Naive thymus-derived CD8-positive, alpha-beta T cell (primary cell): ENCODE measurements at regions not wholly inside any gene's neighbourhood (a gene's known extent, or its start where the extent isn't known, plus 50 kb on each side); places are given as distances from the start of the nearest gene placed in this dataset.
"Not testable (repeated sequence)": the region's sequence is repeated elsewhere in the genome, so short reads cannot be mapped to it uniquely, and the experiment has no call there.

Source experiments
- ATAC-seq, 2 donors: fragments of 150-1000 bp; cut with Tn5 transposase in 1 of 2; sonication (Bioruptor Pico), chemical (Tn5 transposase) in 1 of 2; 1 replicate in 1 of 2; 2 replicates in 1 of 2; pipeline ENCODE4 v1.10.0; 2021; ENCODE audit warnings: mild to moderate bottlenecking in 2 of 2, moderate library complexity in 2 of 2
- POLR2A ChIA-PET: fragments of 350-600 bp; sonication (Branson Sonifier 250); formaldehyde crosslinking; loops from one replicate; lab custom pipeline; 2021; ENCODE audit warnings: antibody characterized with exemption; lab: Charles Lee
- DNase-seq, 10 donors: peaks; one replicate each; pipeline versions ENCODE4 v3.0.0 to v3.0.0-alpha.2; 2020 to 2022
- H3K27ac Mint-ChIP-seq, 10 donors: one replicate each; pipeline ENCODE4 v1.8.0; 2020 to 2022; ENCODE audit warnings: mild to moderate bottlenecking in 10 of 10, mixed read lengths in 10 of 10, moderate library complexity in 4 of 10, inconsistent platforms in 1 of 10
- H3K27me3 Mint-ChIP-seq, 5 donors: one replicate each; pipeline ENCODE4 v1.8.0; 2021 to 2022; ENCODE audit warnings: mixed read lengths in 5 of 5
- H3K36me3 Mint-ChIP-seq, 3 donors: one replicate each; pipeline ENCODE4 v1.8.0; 2020 to 2022; ENCODE audit warnings: mixed read lengths in 3 of 3, mild to moderate bottlenecking in 2 of 3, inconsistent platforms in 1 of 3
- H3K4me1 Mint-ChIP-seq, 4 donors: one replicate each; pipeline ENCODE4 v1.8.0; 2021 to 2022; ENCODE audit warnings: mixed read lengths in 4 of 4
- H3K4me3 Mint-ChIP-seq, 10 donors: one replicate each; pipeline ENCODE4 v1.8.0; 2020 to 2022; ENCODE audit warnings: mild to moderate bottlenecking in 10 of 10, mixed read lengths in 10 of 10, moderate library complexity in 6 of 10, inconsistent platforms in 1 of 10
- H3K9me3 Mint-ChIP-seq, 9 donors: one replicate each; pipeline ENCODE4 v1.8.0; 2020 to 2022; ENCODE audit warnings: mixed read lengths in 9 of 9, mild to moderate bottlenecking in 3 of 9, inconsistent platforms in 1 of 9, moderate library complexity in 1 of 9

- H3K9me3 Mint-ChIP-seq, H3K4me1 Mint-ChIP-seq, DNase-seq, POLR2A ChIA-PET, H3K27me3 Mint-ChIP-seq, ATAC-seq, H3K27ac Mint-ChIP-seq, H3K36me3 Mint-ChIP-seq, H3K4me3 Mint-ChIP-seq: not testable (repeated sequence)
These were observed 233.7 kb upstream of the NETO1 start for GRCh38 chr18:73101491-73101890.

DNA sequence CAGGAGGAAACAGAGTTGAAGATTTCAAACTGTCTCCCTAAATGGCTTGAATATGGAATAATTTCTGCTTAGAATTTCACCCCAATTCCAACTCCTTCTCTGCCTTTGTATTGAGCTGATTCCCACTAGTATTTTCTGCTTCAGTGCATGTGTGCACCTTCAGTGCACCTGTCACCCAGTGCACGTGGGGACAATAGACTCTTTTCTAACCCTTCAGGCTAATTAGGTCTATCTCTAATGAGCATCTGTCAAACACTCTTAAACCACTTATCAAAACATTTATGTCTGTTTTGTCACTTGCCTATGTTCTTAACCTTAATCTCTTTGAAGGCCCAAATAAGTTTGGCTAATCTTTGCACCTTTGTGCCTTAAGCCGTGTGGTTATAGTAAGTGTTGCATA is 232.0 kb upstream of the NETO1 start:
- Mint-ChIP-seq H3K27ac (no peak overlapping the region), H3K4me3 (no peak overlapping the region), H3K27me3 (peaks cover 0 to 2% (median 0%) of the 10 kb centered on the region in 5 donors), H3K9me3 (peaks cover 0 to 8% (median 2%) of the 10 kb centered on the region in 9 donors), H3K4me1 (no peaks in the 10 kb centered on the region), H3K36me3 (no peaks in the 10 kb centered on the region)
- no peak for ATAC-seq
- no peak for DNase-seq
- POLR2A ChIA-PET = no interaction called here

- H3K27ac Mint-ChIP-seq = no peak overlapping the region
- no peaks in the 10 kb centered on the region for H3K36me3 Mint-ChIP-seq
- no peak overlapping the region for H3K4me3 Mint-ChIP-seq
- no peak for DNase-seq
- no peaks in the 10 kb centered on the region for H3K27me3 Mint-ChIP-seq
- POLR2A ChIA-PET = no interaction called here
- H3K9me3 Mint-ChIP-seq = peaks cover 0 to 30% (median 13%) of the 10 kb centered on the region in 9 donors
- no peak for ATAC-seq
- no peaks in the 10 kb centered on the region for H3K4me1 Mint-ChIP-seq
These were observed 226.0 kb upstream of the NETO1 start for GRCh38 chr18:73093687-73094250.

DNA sequence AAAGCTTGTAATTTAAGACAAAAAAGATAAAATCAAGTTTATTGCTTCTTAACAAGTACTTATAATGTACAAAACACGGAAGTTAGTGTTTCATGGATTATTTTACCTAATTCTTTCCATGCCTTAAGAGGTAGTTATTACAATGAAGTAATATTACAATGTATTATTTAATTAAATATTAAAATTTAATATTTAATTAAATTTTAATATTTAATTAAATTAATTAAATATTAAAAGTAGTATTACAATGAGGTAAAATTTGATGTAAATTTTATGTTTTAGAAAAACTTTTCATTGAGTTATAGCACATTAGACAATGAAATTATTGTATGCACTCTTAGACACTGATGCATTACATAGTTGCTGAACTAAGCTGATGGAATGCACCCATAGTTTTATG is 220.7 kb upstream of the NETO1 start:
- Mint-ChIP-seq H3K4me3 (no peak overlapping the region), H3K4me1 (no peaks in the 10 kb centered on the region), H3K27ac (no peak overlapping the region), H3K9me3 (peaks cover 2 to 28% (median 11%) of the 10 kb centered on the region in 9 donors), H3K36me3 (no peaks in the 10 kb centered on the region), H3K27me3 (no peaks in the 10 kb centered on the region)
- POLR2A ChIA-PET = no interaction called here
- DNase-seq (no peak), ATAC-seq (no peak)

DNA sequence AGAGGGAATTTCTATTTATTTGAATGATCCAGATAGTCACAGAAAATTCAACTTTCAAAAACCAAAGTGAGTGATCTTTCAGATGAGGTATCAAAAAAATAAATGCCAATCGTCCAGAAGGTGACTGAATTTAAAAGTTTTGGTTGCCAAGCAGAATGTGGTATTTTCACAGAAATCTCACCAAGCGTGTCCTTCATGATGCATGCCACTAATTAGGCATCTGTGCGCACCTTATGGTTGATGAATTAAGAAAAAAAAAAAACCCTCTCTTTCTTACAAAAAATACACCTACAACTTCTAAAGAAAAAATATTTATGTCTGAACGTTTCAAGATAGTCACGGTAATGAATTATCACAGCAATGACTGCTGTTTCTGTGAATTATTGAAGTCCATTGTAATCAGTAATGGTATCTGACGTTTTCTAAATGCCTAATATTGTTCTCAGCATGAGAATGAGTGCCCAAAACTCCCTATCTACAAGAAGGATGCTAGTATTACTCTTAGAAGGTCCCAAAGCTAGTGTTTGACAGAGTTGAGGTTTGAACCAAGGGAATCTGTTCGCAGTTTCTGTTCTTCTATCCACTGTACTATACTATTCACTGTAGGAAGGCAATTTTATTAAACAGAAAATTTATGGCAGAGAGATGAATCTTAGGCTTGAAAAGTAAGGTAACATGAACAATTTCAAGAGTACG is 219.6 kb upstream of the NETO1 start:
- DNase-seq = no peak
- H3K4me3 Mint-ChIP-seq = no peak overlapping the region
- no peak for ATAC-seq
- no peaks in the 10 kb centered on the region for H3K36me3 Mint-ChIP-seq
- no peak overlapping the region for H3K27ac Mint-ChIP-seq
- H3K4me1 Mint-ChIP-seq = no peaks in the 10 kb centered on the region
- POLR2A ChIA-PET = no interaction called here
- no peaks in the 10 kb centered on the region for H3K27me3 Mint-ChIP-seq
- peaks cover 2 to 22% (median 11%) of the 10 kb centered on the region in 9 donors for H3K9me3 Mint-ChIP-seq

DNA sequence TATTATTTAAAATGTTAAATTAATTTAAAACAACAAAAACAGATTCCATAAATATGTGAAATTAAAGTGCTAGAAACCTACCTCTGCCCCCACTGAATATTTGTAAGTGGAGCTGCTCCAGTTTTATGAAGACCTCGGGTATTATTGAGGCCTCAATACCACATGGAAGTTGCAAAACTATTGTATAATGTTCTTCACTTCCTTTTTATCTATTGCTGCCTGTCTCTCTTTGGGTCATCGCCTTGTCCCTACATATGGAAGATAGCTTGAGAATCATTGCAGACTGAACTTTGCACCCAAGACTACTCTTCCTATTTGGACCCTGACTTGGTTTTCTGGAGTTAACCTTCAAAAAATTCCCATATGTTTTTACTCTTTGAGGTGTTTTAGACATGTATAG is 212.1 kb upstream of the NETO1 start:
- Mint-ChIP-seq H3K27me3 (no peaks in the 10 kb centered on the region), H3K27ac (no peak overlapping the region), H3K4me3 (no peak overlapping the region), H3K36me3 (no peaks in the 10 kb centered on the region), H3K4me1 (peaks cover 0 to 8% (median 0%) of the 10 kb centered on the region in 4 donors), H3K9me3 (peaks cover 0 to 21% (median 0%) of the 10 kb centered on the region in 9 donors)
- POLR2A ChIA-PET = no interaction called here
- ATAC-seq (no peak), DNase-seq (no peak)

GRCh38 chr18:73060666-73061288 is 193.0 kb upstream of the NETO1 start:
- Mint-ChIP-seq H3K36me3 (no peaks in the 10 kb centered on the region), H3K4me1 (no peaks in the 10 kb centered on the region), H3K27ac (no peak overlapping the region), H3K27me3 (no peaks in the 10 kb centered on the region), H3K4me3 (no peak overlapping the region), H3K9me3 (peaks cover 0 to 4% (median 0%) of the 10 kb centered on the region in 9 donors)
- POLR2A ChIA-PET = no interaction called here
- DNase-seq (no peak), ATAC-seq (no peak)

- DNase-seq (no peak), ATAC-seq (no peak)
- peaks cover 0 to 4% (median 0%) of the 10 kb centered on the region in 9 donors for H3K9me3 Mint-ChIP-seq
- no peaks in the 10 kb centered on the region for H3K4me1 Mint-ChIP-seq
- H3K36me3 Mint-ChIP-seq = no peaks in the 10 kb centered on the region
- no peak overlapping the region for H3K4me3 Mint-ChIP-seq
- no peaks in the 10 kb centered on the region for H3K27me3 Mint-ChIP-seq
- POLR2A ChIA-PET = no interaction called here
- H3K27ac Mint-ChIP-seq = no peak overlapping the region
These were observed 191.5 kb upstream of the NETO1 start for GRCh38 chr18:73059280-73059679.

- POLR2A ChIA-PET = interaction anchor here (0.6 kb wide), 1 partner anchor 23 kb away, joined by 6 read pairs; no protein-coding TSS in a partner anchor
- H3K36me3 Mint-ChIP-seq = no peaks in the 10 kb centered on the region
- ATAC-seq = no peak
These were observed 179.9 kb upstream of the NETO1 start for GRCh38 chr18:73047688-73048087.

GRCh38 chr18:73045037-73045436 is 177.2 kb upstream of the NETO1 start:
- Mint-ChIP-seq H3K4me1 (no peaks in the 10 kb centered on the region), H3K36me3 (no peaks in the 10 kb centered on the region), H3K27ac (no peak overlapping the region), H3K27me3 (no peaks in the 10 kb centered on the region), H3K4me3 (no peak overlapping the region), H3K9me3 (peaks cover 0 to 15% (median 3%) of the 10 kb centered on the region in 9 donors)
- POLR2A ChIA-PET = no interaction called here
- no peak for DNase-seq
- ATAC-seq = no peak

More at GRCh38 chr18:73047688-73048087, 179.9 kb upstream of the NETO1 start:
- H3K9me3 Mint-ChIP-seq = peaks cover 0 to 20% (median 3%) of the 10 kb centered on the region in 9 donors
- H3K27me3 Mint-ChIP-seq = no peaks in the 10 kb centered on the region
- H3K4me1 Mint-ChIP-seq = no peaks in the 10 kb centered on the region
- H3K27ac Mint-ChIP-seq = no peak overlapping the region
- DNase-seq = no peak
- no peak overlapping the region for H3K4me3 Mint-ChIP-seq

- H3K4me3 Mint-ChIP-seq = no peak overlapping the region
- H3K27ac Mint-ChIP-seq = no peak overlapping the region
- H3K27me3 Mint-ChIP-seq = no peaks in the 10 kb centered on the region
- POLR2A ChIA-PET = no interaction called here
- peaks cover 0 to 15% (median 5%) of the 10 kb centered on the region in 9 donors for H3K9me3 Mint-ChIP-seq
- no peaks in the 10 kb centered on the region for H3K36me3 Mint-ChIP-seq
- ATAC-seq = no peak
- DNase-seq = no peak
- peaks cover 0 to 2% (median 0%) of the 10 kb centered on the region in 4 donors for H3K4me1 Mint-ChIP-seq
These were observed 175.8 kb upstream of the NETO1 start for GRCh38 chr18:73043611-73044010.

- Mint-ChIP-seq H3K27me3 (no peaks in the 10 kb centered on the region), H3K27ac (no peak overlapping the region), H3K9me3 (peaks cover 0 to 19% (median 5%) of the 10 kb centered on the region in 9 donors), H3K4me1 (peaks cover 0 to 5% (median 0%) of the 10 kb centered on the region in 4 donors), H3K4me3 (no peak overlapping the region), H3K36me3 (no peaks in the 10 kb centered on the region)
- ATAC-seq (no peak), DNase-seq (no peak)
- POLR2A ChIA-PET = no interaction called here
These were observed 175.4 kb upstream of the NETO1 start for GRCh38 chr18:73043211-73043610.

- H3K27me3 Mint-ChIP-seq = no peaks in the 10 kb centered on the region
- H3K36me3 Mint-ChIP-seq = no peaks in the 10 kb centered on the region
- no peak overlapping the region for H3K4me3 Mint-ChIP-seq
- peaks cover 0 to 14% (median 2%) of the 10 kb centered on the region in 9 donors for H3K9me3 Mint-ChIP-seq
- ATAC-seq (no peak), DNase-seq (no peak)
- H3K27ac Mint-ChIP-seq = no peak overlapping the region
- POLR2A ChIA-PET = no interaction called here
- H3K4me1 Mint-ChIP-seq = peaks cover 0 to 6% (median 0%) of the 10 kb centered on the region in 4 donors
These were observed 172.5 kb upstream of the NETO1 start for GRCh38 chr18:73040247-73040646.
